Large intestine (tissue), 3 donors: ENCODE measurements at regions not wholly inside any gene's neighbourhood (a gene's known extent, or its start where the extent isn't known, plus 50 kb on each side); places are given as distances from the start of the nearest gene placed in this dataset.
"Not testable (repeated sequence)": the region's sequence is repeated elsewhere in the genome, so short reads cannot be mapped to it uniquely, and the experiment has no call there.

Experiments used
- DNase-seq, 2 donors: peaks; one replicate each; pipeline versions ENCODE4 v3.0.0 to v3.0.0-alpha.2; 2013
- H3K27ac ChIP-seq: one replicate; pipeline ENCODE4 v1.5.1; 2013; ENCODE audit warnings: low read length
- H3K27me3 ChIP-seq: 2 replicates; pipeline ENCODE4 v1.6.1; 2013; ENCODE audit warnings: low read length; ENCODE audit not compliant: control insufficient read depth, insufficient read depth
- H3K36me3 ChIP-seq: 2 replicates; pipeline ENCODE4 v1.6.1; 2013; ENCODE audit warnings: low read length; ENCODE audit not compliant: control insufficient read depth, insufficient read depth
- H3K4me1 ChIP-seq: one replicate; pipeline ENCODE4 v1.6.1; 2013; ENCODE audit warnings: low read length; ENCODE audit not compliant: control insufficient read depth, insufficient read depth
- H3K4me3 ChIP-seq: one replicate; pipeline ENCODE4 v1.5.1; 2013; ENCODE audit warnings: low read length
- H3K9me3 ChIP-seq: one replicate; pipeline ENCODE4 v1.6.1; 2013; ENCODE audit warnings: mild to moderate bottlenecking, low read depth, low read length, moderate library complexity; ENCODE audit not compliant: control insufficient read depth
- WGBS: methylation state at CpG from one replicate; pipeline ENCODE4 v1.1.5; 2013; ENCODE audit warnings: low lambda C conversion rate; ENCODE audit not compliant: insufficient coverage; 5-methylcytosine and 5-hydroxymethylcytosine counted together

DNA sequence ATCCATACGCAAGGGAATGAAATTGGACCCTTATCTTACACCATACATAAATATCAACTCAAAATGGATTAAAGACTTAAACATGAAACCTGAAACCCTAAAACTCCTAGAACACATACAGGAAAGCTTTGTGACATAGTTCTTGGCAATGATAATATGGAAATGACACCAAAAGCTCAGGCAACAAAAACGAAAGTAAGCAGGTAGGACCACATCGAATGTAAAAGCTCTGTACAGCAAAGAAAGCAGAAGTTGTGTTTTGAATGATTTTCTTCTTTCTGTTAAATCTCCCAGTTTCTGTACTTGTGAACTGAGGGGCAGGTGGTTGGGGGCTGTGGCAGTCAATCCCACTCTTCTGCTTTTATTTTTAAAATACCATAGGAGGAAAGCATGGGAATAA lies 368.4 kb upstream of the PODXL start:
- Histone ChIP-seq H3K36me3 (no peaks in the 10 kb centered on the region), H3K27me3 (peaks cover 4% of the 10 kb centered on the region), H3K4me1 (no peaks in the 10 kb centered on the region), H3K9me3 (no peaks in the 10 kb centered on the region), H3K27ac (no peak overlapping the region), H3K4me3 (no peak overlapping the region)
- WGBS: 93% methylated on average over 2 of the region's 3 CpGs
- no peak for DNase-seq

DNA sequence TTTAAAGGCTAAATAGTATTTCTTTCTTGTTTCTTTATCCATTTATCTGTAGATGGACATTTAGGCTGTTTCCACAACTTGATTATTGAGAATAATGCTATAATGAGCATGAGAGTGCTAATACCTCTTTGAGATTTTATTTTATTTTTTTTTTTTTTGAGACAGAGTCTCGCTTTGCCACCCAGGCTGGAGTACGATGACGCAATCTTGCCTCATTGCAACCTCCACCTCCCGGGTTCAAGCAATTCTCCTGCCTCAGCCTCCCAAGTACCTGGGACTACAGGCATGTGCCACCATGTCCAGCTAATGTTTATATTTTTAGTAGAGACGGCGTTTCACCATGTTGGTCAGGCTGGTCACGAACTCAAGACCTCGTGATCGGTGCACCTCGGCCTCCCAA lies 366.5 kb upstream of the PODXL start:
- DNase-seq, H3K4me1 ChIP-seq, H3K4me3 ChIP-seq, H3K36me3 ChIP-seq, H3K27ac ChIP-seq, H3K9me3 ChIP-seq, H3K27me3 ChIP-seq: not testable (repeated sequence)
- WGBS: no CpG with 5 or more reads among the region's 10 CpGs

DNA sequence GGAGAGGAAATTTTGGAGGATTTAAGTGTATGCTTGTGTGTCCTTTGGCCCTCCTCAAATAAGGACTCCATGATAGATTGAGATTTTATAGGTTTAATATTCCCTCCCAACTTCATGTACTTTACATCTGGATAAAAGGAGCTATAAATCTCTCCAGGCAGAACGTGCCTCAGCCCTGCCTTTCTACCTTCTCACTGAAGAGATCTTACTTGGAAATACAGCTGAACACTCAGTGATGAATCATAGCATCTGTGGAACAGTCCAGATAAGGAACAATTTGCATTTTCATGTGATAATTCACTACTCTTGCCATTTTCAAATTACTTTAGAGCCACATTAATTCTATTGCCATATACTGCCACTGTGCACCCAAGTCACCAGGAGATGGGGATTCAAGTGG lies 364.6 kb upstream of the PODXL start:
- no peaks in the 10 kb centered on the region for H3K36me3 ChIP-seq
- no peak overlapping the region for H3K4me3 ChIP-seq
- H3K27ac ChIP-seq: no peak overlapping the region
- WGBS: no CpG with 5 or more reads among the region's 1 CpG
- H3K9me3 ChIP-seq: no peaks in the 10 kb centered on the region
- H3K4me1 ChIP-seq: no peaks in the 10 kb centered on the region
- no peak for DNase-seq
- peaks cover 4% of the 10 kb centered on the region for H3K27me3 ChIP-seq

DNA sequence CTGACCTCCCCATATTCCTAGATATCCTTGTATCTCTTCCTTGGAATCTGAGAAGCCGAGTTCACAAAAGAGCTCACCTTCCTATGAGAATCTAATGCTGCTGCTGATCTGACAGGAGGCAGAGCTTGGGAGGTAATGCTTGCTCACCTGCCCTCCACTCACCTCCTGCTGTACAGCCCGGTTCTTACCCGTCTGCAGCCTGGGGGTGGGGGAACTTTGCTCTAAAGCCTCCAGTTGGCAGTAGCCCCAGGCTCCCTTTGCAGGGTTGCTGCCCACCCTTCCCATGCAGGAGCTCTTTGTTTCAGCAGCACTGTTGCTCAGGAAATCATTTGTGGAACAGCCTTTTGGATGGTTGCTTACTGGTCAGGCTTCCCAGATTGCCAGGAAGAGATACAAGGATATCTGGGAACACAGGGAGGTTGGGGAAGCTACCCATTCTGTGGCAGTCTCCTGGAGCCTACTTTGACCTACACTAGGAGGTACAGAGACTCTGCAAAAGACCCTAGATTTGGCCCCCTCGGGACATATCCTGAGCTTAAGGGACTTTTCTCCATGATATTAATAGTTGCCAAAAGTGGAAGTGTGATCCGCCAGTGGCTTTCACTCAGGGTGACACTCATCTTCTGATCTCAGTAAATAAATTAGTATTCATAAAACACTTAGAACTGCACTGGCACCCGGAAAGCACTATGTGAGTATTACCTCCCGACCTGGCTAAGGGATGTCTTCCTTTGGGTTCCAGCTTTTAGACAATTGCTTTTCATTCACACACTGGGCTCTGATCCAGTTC lies 363.7 kb upstream of the PODXL start:
- no peaks in the 10 kb centered on the region for H3K4me1 ChIP-seq
- DNase-seq: no peak
- no peaks in the 10 kb centered on the region for H3K36me3 ChIP-seq
- WGBS: 80% methylated on average over 1 of the region's 7 CpGs
- no peaks in the 10 kb centered on the region for H3K9me3 ChIP-seq
- peaks cover 4% of the 10 kb centered on the region for H3K27me3 ChIP-seq
- H3K27ac ChIP-seq: no peak overlapping the region
- no peak overlapping the region for H3K4me3 ChIP-seq

- H3K4me3 ChIP-seq: no peak overlapping the region
- no peaks in the 10 kb centered on the region for H3K4me1 ChIP-seq
- no peak overlapping the region for H3K27ac ChIP-seq
- DNase-seq: no peak
- H3K9me3 ChIP-seq: peaks cover 2% of the 10 kb centered on the region
- H3K27me3 ChIP-seq: peaks cover 38% of the 10 kb centered on the region
- H3K36me3 ChIP-seq: no peaks in the 10 kb centered on the region
- 100% methylated on average over 1 of the region's 2 CpGs for WGBS
Measured at GRCh38 chr7:131911112-131911511, 354.7 kb upstream of the PODXL start.

- peaks cover 44% of the 10 kb centered on the region for H3K27me3 ChIP-seq
- WGBS: no CpG with 5 or more reads among the region's 68 CpGs
- H3K4me1 ChIP-seq: no peaks in the 10 kb centered on the region
- H3K4me3 ChIP-seq: no peak overlapping the region
- H3K27ac ChIP-seq: no peak overlapping the region
- peak in 1 of 2 donors; percentile 13 for DNase-seq
- H3K9me3 ChIP-seq: peaks cover 2% of the 10 kb centered on the region
- no peaks in the 10 kb centered on the region for H3K36me3 ChIP-seq
Measured at GRCh38 chr7:131909151-131909768, 352.8 kb upstream of the PODXL start.

- Histone ChIP-seq H3K9me3 (peaks cover 2% of the 10 kb centered on the region), H3K4me1 (no peaks in the 10 kb centered on the region), H3K4me3 (no peak overlapping the region), H3K27me3 (peaks cover 44% of the 10 kb centered on the region), H3K27ac (no peak overlapping the region), H3K36me3 (no peaks in the 10 kb centered on the region)
- WGBS: no CpG with 5 or more reads among the region's 7 CpGs
- no peak for DNase-seq
Measured at GRCh38 chr7:131908714-131909113, 352.3 kb upstream of the PODXL start.

DNA sequence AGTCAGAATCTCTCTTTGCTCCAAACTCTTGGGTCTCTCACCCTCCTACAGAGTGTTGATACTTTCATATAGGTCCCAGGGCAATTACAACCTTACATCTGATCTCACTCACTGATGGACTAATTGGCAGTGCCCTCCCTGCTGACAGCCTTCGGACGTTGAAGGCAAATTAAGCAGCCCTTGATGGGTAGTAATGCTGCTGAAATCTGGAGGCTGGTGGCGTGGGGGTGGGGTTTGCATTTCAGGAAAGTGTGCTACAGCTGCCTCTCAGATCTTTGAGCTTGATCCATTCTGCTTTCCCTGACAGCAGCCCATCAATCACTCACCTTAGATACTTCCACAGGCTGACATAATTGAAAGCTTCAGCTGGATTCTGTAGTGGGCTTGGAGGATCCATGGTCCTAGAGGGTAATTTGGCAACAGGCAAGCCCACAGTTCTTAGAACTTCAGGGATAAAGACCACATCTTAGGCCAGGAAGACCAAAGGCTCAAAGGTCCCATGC lies 349.1 kb upstream of the PODXL start:
- no peak overlapping the region for H3K27ac ChIP-seq
- H3K27me3 ChIP-seq: peaks cover 35% of the 10 kb centered on the region
- no peaks in the 10 kb centered on the region for H3K36me3 ChIP-seq
- H3K9me3 ChIP-seq: peaks cover 2% of the 10 kb centered on the region
- no peak for DNase-seq
- H3K4me1 ChIP-seq: no peaks in the 10 kb centered on the region
- H3K4me3 ChIP-seq: no peak overlapping the region
- WGBS: no CpG with 5 or more reads among the region's 3 CpGs

DNA sequence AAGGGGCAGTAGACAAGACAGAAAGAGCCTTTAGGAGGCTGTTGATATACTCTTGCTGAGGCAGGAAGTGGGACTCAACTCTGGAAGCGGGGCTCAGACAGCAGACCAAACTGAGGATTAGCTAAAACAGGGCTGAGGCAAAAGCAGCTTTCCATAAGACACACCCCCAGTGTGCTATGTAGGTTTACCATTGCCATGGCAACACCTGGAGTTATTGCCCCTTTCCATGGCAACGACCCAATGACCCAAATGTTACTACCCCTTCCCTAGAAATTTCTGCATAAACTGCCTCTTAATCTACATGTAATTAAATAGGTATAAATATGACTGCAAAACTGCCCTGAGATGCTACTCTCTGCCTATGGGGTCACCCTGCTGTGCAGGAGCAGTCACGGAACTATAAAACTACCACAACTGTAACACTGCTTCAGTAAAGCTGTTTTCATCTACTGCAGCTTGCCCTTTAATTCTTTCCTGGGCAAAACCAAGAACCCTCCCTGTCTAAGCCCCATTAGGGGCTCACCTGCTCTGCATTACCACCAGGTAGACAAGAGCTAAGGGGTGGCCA lies 348.4 kb upstream of the PODXL start:
- Histone ChIP-seq H3K9me3 (peaks cover 2% of the 10 kb centered on the region), H3K4me1 (no peaks in the 10 kb centered on the region), H3K27me3 (peaks cover 28% of the 10 kb centered on the region), H3K4me3 (no peak overlapping the region), H3K27ac (no peak overlapping the region), H3K36me3 (no peaks in the 10 kb centered on the region)
- no CpG with 5 or more reads among the region's 3 CpGs for WGBS
- no peak for DNase-seq

- Histone ChIP-seq H3K4me1 (no peaks in the 10 kb centered on the region), H3K4me3 (no peak overlapping the region), H3K27ac (no peak overlapping the region), H3K9me3 (no peaks in the 10 kb centered on the region), H3K27me3 (peaks cover 20% of the 10 kb centered on the region), H3K36me3 (no peaks in the 10 kb centered on the region)
- DNase-seq: no peak
- no CpG with 5 or more reads among the region's 1 CpG for WGBS
Measured at GRCh38 chr7:131903315-131903714, 346.9 kb upstream of the PODXL start.
